ENCODE measurements at regions not wholly inside any gene's neighbourhood (a gene's known extent, or its start where the extent isn't known, plus 50 kb on each side); places are given as distances from the start of the nearest gene placed in this dataset.

GRCh38 chr6:227074-227782 lies 65.1 kb upstream of the DUSP22 start:
- no peak for TF ChIP-seq SETDB1 (IDR thresholded peaks at IDR 0.05; ENCODE audit: insufficient read length, low read length)
- no peak for TF ChIP-seq CTCF (tag by site-specific recombination; IDR thresholded peaks at IDR 0.05)
- TF ChIP-seq PATZ1 (tag by site-specific recombination; IDR thresholded peaks at IDR 0.05): no peak
- no peak for TF ChIP-seq ZBTB26 (tag by site-specific recombination; optimal IDR thresholded peaks at IDR 0.05)
- TF ChIP-seq ATF2 (tag by site-specific recombination; IDR thresholded peaks at IDR 0.05; ENCODE audit: low read depth): no peak
- no peak for TF ChIP-seq KLF10 (tag by site-specific recombination; IDR thresholded peaks at IDR 0.05)
- TF ChIP-seq BCL11A (tag by site-specific recombination; IDR thresholded peaks at IDR 0.05; ENCODE audit: low read depth): no peak
- no peak for TF ChIP-seq ZBTB6 (tag by site-specific recombination; IDR thresholded peaks at IDR 0.05)
- TF ChIP-seq REST (tag by site-specific recombination; IDR thresholded peaks at IDR 0.05): no peak
- TF ChIP-seq ZNF140 (tag by site-specific recombination; IDR thresholded peaks at IDR 0.05): no peak

All from HEK293 (cell line).